Suprapubic skin (tissue), 4 donors: ENCODE measurements at regions not wholly inside any gene's neighbourhood (a gene's known extent, or its start where the extent isn't known, plus 50 kb on each side); places are given as distances from the start of the nearest gene placed in this dataset.

Source experiments
- POLR2A ChIP-seq, 2 donors: fragments of 450-650 bp; IDR thresholded peaks; one replicate each; pipeline ENCODE4 v1.6.1; 2017; ENCODE audit warnings: antibody characterized with exemption in 2 of 2, mild to moderate bottlenecking in 2 of 2, moderate library complexity in 2 of 2
- POLR2AphosphoS5 ChIP-seq, 3 donors: sonication (generic); formaldehyde crosslinking; IDR thresholded peaks; one replicate each; pipeline ENCODE4 v1.6.1; 2017; ENCODE audit warnings: antibody characterized with exemption in 3 of 3

DNA sequence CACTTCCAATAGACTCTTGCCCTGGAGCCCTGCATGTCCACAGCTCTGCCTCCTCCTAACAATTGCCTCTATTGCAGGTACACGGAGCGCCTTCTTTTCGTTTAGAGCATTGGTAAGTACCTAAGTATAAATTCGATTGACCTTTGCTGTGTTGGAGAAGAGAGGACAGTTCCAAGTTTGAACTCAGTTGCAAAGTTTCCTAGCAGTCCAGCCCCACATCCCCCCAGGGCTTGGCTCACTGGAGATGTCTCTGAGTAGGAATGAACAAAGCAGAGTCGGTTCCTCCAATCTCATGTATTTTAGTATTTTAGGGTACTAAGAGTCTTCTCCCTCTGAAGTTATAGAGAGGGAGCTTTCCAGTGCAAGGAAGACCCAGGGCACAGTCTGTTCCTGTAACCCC is 238.9 kb upstream of the AJAP1 start:
- TF ChIP-seq POLR2A (IDR thresholded peaks at IDR 0.05) (no peak), POLR2AphosphoS5 (IDR thresholded peaks at IDR 0.05) (no peak)
